ENCODE measurements at regions not wholly inside any gene's neighbourhood (a gene's known extent, or its start where the extent isn't known, plus 50 kb on each side); places are given as distances from the start of the nearest gene placed in this dataset.

- TF ChIP-seq POLR2A (IDR thresholded peaks at IDR 0.05), result no peak
- TF ChIP-seq CTCF (IDR thresholded peaks at IDR 0.05), result no peak
- H3K27me3 ChIP-seq, result no peaks in the 10 kb centered on the region
- no peaks in the 10 kb centered on the region for H3K36me3 ChIP-seq
- DNase-seq, result peak in 3 of 5 donors; percentile 11 to 35 (median 24)
- no peaks in the 10 kb centered on the region for H3K9me3 ChIP-seq
- ATAC-seq, result no peak
- H3K4me1 ChIP-seq, result peaks cover 6 to 58% (median 33%) of the 10 kb centered on the region in 12 donors
- intact Hi-C loops (cut with DNase I), result no loop called here
- 57 to 70% (median 70%) methylated on average over 4 to 8 of the region's 8 CpGs for WGBS, 4 donors
- H3K27ac ChIP-seq, result peak overlapping the region; percentile 41 to 90 (median 82)
- no peak overlapping the region for H3K4me3 ChIP-seq
Measured at GRCh38 chr17:77325577-77326075, 184.9 kb downstream of the SEC14L1 start.

GRCh38 chr17:77326076-77326591 is 185.4 kb downstream of the SEC14L1 start:
- WGBS, 4 donors, result 85 to 93% (median 91%) methylated on average over 17 to 18 of the region's 18 CpGs
- no peaks in the 10 kb centered on the region for H3K36me3 ChIP-seq
- peak overlapping the region in 9 of 12 donors; percentile 69 to 90 (median 83) for H3K27ac ChIP-seq
- H3K4me1 ChIP-seq, result peaks cover 6 to 55% (median 32%) of the 10 kb centered on the region in 12 donors
- H3K4me3 ChIP-seq, result no peak overlapping the region
- ATAC-seq (no peak), DNase-seq (peak in 3 of 5 donors; percentile 8 to 59 (median 28))
- H3K27me3 ChIP-seq, result no peaks in the 10 kb centered on the region
- TF ChIP-seq CTCF (IDR thresholded peaks at IDR 0.05) (no peak), POLR2A (IDR thresholded peaks at IDR 0.05) (no peak)
- H3K9me3 ChIP-seq, result no peaks in the 10 kb centered on the region
- intact Hi-C loops (cut with DNase I), result no loop called here

DNA sequence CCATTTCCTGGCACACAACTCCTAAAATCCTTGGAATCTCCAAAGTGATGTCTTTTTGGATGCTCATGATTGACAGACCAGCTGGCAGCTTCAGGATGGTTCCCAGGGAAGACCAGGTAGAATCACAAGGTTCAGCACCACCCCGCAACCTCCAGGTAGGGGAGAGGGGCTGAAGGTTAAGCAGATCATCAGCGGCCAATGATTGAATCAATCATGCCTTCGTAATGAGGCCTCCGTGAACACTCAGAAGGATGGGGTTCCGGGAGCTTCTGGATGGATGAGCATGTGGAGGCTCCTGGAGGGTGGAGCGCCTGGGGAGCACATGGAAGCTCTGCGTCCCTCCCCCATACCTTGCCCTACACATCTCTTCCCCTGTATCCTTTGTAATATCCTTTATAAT is 185.9 kb downstream of the SEC14L1 start:
- TF ChIP-seq POLR2A (IDR thresholded peaks at IDR 0.05) (no peak), CTCF (IDR thresholded peaks at IDR 0.05) (no peak)
- Histone ChIP-seq H3K36me3 (no peaks in the 10 kb centered on the region), H3K27ac (peak overlapping the region in 3 of 12 donors; percentile 83 to 90 (median 89)), H3K4me3 (no peak overlapping the region), H3K9me3 (no peaks in the 10 kb centered on the region), H3K27me3 (no peaks in the 10 kb centered on the region), H3K4me1 (peaks cover 11 to 57% (median 32%) of the 10 kb centered on the region in 12 donors)
- DNase-seq, result peak in 2 of 5 donors; percentile 7 to 16
- ATAC-seq, result no peak
- intact Hi-C loops (cut with DNase I), result no loop called here
- WGBS, 4 donors, result 95 to 99% (median 98%) methylated on average over 7 of the region's 7 CpGs

GRCh38 chr17:77327181-77327565 is 186.4 kb downstream of the SEC14L1 start:
- DNase-seq, result peak in 2 of 5 donors; percentile 14 to 47
- Histone ChIP-seq H3K4me3 (no peak overlapping the region), H3K4me1 (peaks cover 8 to 57% (median 29%) of the 10 kb centered on the region in 12 donors), H3K36me3 (no peaks in the 10 kb centered on the region), H3K27me3 (no peaks in the 10 kb centered on the region), H3K27ac (peak overlapping the region in 1 of 12 donors; percentile 90), H3K9me3 (no peaks in the 10 kb centered on the region)
- ATAC-seq, result no peak
- TF ChIP-seq CTCF (IDR thresholded peaks at IDR 0.05) (no peak), POLR2A (IDR thresholded peaks at IDR 0.05) (no peak)
- 89 to 96% (median 92%) methylated on average over 11 of the region's 11 CpGs for WGBS, 4 donors
- intact Hi-C loops (cut with DNase I), result no loop called here
